Fibroblast of mammary gland (primary cell): ENCODE measurements at regions not wholly inside any gene's neighbourhood (a gene's known extent, or its start where the extent isn't known, plus 50 kb on each side); places are given as distances from the start of the nearest gene placed in this dataset.

Experiments used
- DNase-seq: peaks from one replicate; pipeline ENCODE4 v3.0.0-alpha.2; 2010; ENCODE audit warnings: low read depth
- H3K4me3 ChIP-seq: 2 replicates; pipeline ENCODE4 v1.5.1; 2011; ENCODE audit warnings: low read depth, mild to moderate bottlenecking, low read length, moderate library complexity; ENCODE audit not compliant: control insufficient read depth
- CTCF ChIP-seq: conservative IDR thresholded peaks from 2 replicates; pipeline ENCODE4 v1.5.1; 2011; ENCODE audit warnings: low read depth, low read length, inconsistent platforms; ENCODE audit not compliant: control insufficient read depth, insufficient read depth

- no peak overlapping the region for H3K4me3 ChIP-seq
- no peak for DNase-seq
- no peak for TF ChIP-seq CTCF
Observed at GRCh38 chr12:102611995-102612394, 131.6 kb upstream of the IGF1 start.

GRCh38 chr12:102609996-102610395, 129.6 kb upstream of the IGF1 start:
- no peak for DNase-seq
- TF ChIP-seq CTCF, result no peak

GRCh38 chr12:102603021-102603420, 122.7 kb upstream of the IGF1 start:
- no peak overlapping the region for H3K4me3 ChIP-seq
- DNase-seq, result no peak
- no peak for TF ChIP-seq CTCF

More at GRCh38 chr12:102609996-102610395, 129.6 kb upstream of the IGF1 start:
- no peak overlapping the region for H3K4me3 ChIP-seq

- no peak for TF ChIP-seq CTCF
- DNase-seq, result no peak
- H3K4me3 ChIP-seq, result no peak overlapping the region
Observed at GRCh38 chr12:102602521-102602920, 122.2 kb upstream of the IGF1 start.

GRCh38 chr12:102601621-102602020, 121.3 kb upstream of the IGF1 start:
- no peak for DNase-seq
- H3K4me3 ChIP-seq, result no peak overlapping the region
- no peak for TF ChIP-seq CTCF

GRCh38 chr12:102596687-102597086, 116.3 kb upstream of the IGF1 start:
- no peak for TF ChIP-seq CTCF

GRCh38 chr12:102596031-102596430, 115.7 kb upstream of the IGF1 start:
- H3K4me3 ChIP-seq, result no peak overlapping the region
- no peak for TF ChIP-seq CTCF
- DNase-seq, result no peak

More at GRCh38 chr12:102596687-102597086, 116.3 kb upstream of the IGF1 start:
- H3K4me3 ChIP-seq, result no peak overlapping the region
- DNase-seq, result no peak
